Gastrocnemius medialis (tissue), 4 donors: ENCODE measurements at regions not wholly inside any gene's neighbourhood (a gene's known extent, or its start where the extent isn't known, plus 50 kb on each side); places are given as distances from the start of the nearest gene placed in this dataset.

Source experiments
- POLR2A ChIP-seq, 2 donors: fragments of 450-650 bp; IDR thresholded peaks; one replicate each; pipeline ENCODE4 v1.6.1; 2017; ENCODE audit warnings: antibody characterized with exemption in 2 of 2, mild to moderate bottlenecking in 2 of 2, moderate library complexity in 2 of 2
- TF ChIP-seq, protein P1 (sequence below), 5 experiments: fragments of 450-650 bp in 3 of 5; fragments of 200-600 bp in 2 of 5; sonication (generic) in 2 of 5; IDR thresholded peaks in 4 of 5; conservative IDR thresholded peaks in 1 of 5; 1 replicate in 4 of 5; 2 replicates in 1 of 5; pipeline ENCODE4 v1.5.1; 2016 to 2019; ENCODE audit warnings: antibody characterized with exemption in 5 of 5, mild to moderate bottlenecking in 3 of 5, moderate library complexity in 3 of 5

DNA sequence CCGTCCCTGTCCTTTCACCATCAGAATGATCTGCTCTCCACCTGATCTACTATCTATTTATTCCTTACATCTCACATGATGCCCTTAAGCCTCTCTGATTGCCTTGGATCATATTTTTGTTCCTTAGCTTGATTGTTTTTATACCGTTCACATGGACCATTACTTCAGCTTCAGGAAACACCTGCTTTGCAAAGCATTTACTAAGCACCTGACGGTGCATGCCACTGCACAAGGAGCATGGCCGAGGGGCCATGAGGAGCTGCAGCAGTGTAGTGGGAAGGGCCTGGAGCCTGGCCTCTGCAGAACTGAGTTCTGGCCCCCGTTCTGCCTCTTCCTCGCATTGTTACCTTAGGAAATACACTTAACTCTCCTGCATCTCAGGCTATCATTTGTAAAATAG, 124.1 kb upstream of the NDUFV2 start:
- TF ChIP-seq, protein P1, sequence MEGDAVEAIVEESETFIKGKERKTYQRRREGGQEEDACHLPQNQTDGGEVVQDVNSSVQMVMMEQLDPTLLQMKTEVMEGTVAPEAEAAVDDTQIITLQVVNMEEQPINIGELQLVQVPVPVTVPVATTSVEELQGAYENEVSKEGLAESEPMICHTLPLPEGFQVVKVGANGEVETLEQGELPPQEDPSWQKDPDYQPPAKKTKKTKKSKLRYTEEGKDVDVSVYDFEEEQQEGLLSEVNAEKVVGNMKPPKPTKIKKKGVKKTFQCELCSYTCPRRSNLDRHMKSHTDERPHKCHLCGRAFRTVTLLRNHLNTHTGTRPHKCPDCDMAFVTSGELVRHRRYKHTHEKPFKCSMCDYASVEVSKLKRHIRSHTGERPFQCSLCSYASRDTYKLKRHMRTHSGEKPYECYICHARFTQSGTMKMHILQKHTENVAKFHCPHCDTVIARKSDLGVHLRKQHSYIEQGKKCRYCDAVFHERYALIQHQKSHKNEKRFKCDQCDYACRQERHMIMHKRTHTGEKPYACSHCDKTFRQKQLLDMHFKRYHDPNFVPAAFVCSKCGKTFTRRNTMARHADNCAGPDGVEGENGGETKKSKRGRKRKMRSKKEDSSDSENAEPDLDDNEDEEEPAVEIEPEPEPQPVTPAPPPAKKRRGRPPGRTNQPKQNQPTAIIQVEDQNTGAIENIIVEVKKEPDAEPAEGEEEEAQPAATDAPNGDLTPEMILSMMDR (IDR thresholded peaks at IDR 0.05 in 4 of 5, conservative IDR thresholded peaks at IDR 0.05 in 1 of 5) = no peak
- no peak for TF ChIP-seq POLR2A (IDR thresholded peaks at IDR 0.05)
